ENCODE measurements at regions not wholly inside any gene's neighbourhood (a gene's known extent, or its start where the extent isn't known, plus 50 kb on each side); places are given as distances from the start of the nearest gene placed in this dataset.

- no peak overlapping the region for H3K27ac ChIP-seq (ENCODE audit: low read length)
- H3K79me2 ChIP-seq (ENCODE audit: low read length) = no peaks in the 10 kb centered on the region
- H3K4me1 ChIP-seq (ENCODE audit: low read length) = peaks cover 4% of the 10 kb centered on the region; the same call in 1 of the 2 replicates
- H4K20me1 ChIP-seq (ENCODE audit: insufficient read depth, low read length) = no peaks in the 10 kb centered on the region
- TF ChIP-seq EZH2phosphoT487 (IDR thresholded peaks at IDR 0.05; ENCODE audit: low read depth) (no peak), CTCF (IDR thresholded peaks at IDR 0.05; ENCODE audit: low read depth, low read length) (no peak)
- no peak overlapping the region for H2AFZ ChIP-seq (ENCODE audit: low read depth, low read length)
- H3K36me3 ChIP-seq (replicated peaks; ENCODE audit: low read depth, low read length) = no peaks in the 10 kb centered on the region
- H3K9me3 ChIP-seq (ENCODE audit: insufficient read depth, low read length) = no peaks in the 10 kb centered on the region
- no peak overlapping the region for H3K9ac ChIP-seq (ENCODE audit: low read length)
- no peak overlapping the region for H3K4me2 ChIP-seq (ENCODE audit: low read length)
- H3K4me3 ChIP-seq (ENCODE audit: low read length) = no peak overlapping the region
- no peaks in the 10 kb centered on the region for H3K27me3 ChIP-seq (ENCODE audit: low read depth, low read length)
These were observed 856.2 kb downstream of the SORCS1 start for GRCh38 chr10:106308284-106308683.

- H3K9me3 ChIP-seq (ENCODE audit: insufficient read depth, low read length) = no peaks in the 10 kb centered on the region
- TF ChIP-seq EZH2phosphoT487 (IDR thresholded peaks at IDR 0.05; ENCODE audit: low read depth) = no peak
- TF ChIP-seq CTCF (IDR thresholded peaks at IDR 0.05; ENCODE audit: low read depth, low read length) = no peak
These were observed 860.5 kb downstream of the SORCS1 start for GRCh38 chr10:106304056-106304455.

GRCh38 chr10:106302961-106303360 is 861.5 kb downstream of the SORCS1 start:
- H3K9ac ChIP-seq (ENCODE audit: low read length) = no peak overlapping the region
- H2AFZ ChIP-seq (ENCODE audit: low read depth, low read length) = no peak overlapping the region
- no peaks in the 10 kb centered on the region for H3K36me3 ChIP-seq (replicated peaks; ENCODE audit: low read depth, low read length)
- no peaks in the 10 kb centered on the region for H3K79me2 ChIP-seq (ENCODE audit: low read length)
- H3K4me3 ChIP-seq (ENCODE audit: low read length) = no peak overlapping the region
- H3K4me1 ChIP-seq (ENCODE audit: low read length) = peaks cover under 1% of the 10 kb centered on the region; the same call in 1 of the 2 replicates
- H3K9me3 ChIP-seq (ENCODE audit: insufficient read depth, low read length) = no peaks in the 10 kb centered on the region
- H3K27me3 ChIP-seq (ENCODE audit: low read depth, low read length) = no peaks in the 10 kb centered on the region
- no peak overlapping the region for H3K27ac ChIP-seq (ENCODE audit: low read length)
- H4K20me1 ChIP-seq (ENCODE audit: insufficient read depth, low read length) = no peaks in the 10 kb centered on the region
- TF ChIP-seq EZH2phosphoT487 (IDR thresholded peaks at IDR 0.05; ENCODE audit: low read depth) (no peak), CTCF (IDR thresholded peaks at IDR 0.05; ENCODE audit: low read depth, low read length) (no peak)
- no peak overlapping the region for H3K4me2 ChIP-seq (ENCODE audit: low read length)

More at GRCh38 chr10:106304056-106304455, 860.5 kb downstream of the SORCS1 start:
- Histone ChIP-seq H3K27ac (ENCODE audit: low read length) (no peak overlapping the region), H4K20me1 (ENCODE audit: insufficient read depth, low read length) (no peaks in the 10 kb centered on the region), H2AFZ (ENCODE audit: low read depth, low read length) (no peak overlapping the region), H3K36me3 (replicated peaks; ENCODE audit: low read depth, low read length) (no peaks in the 10 kb centered on the region), H3K4me1 (ENCODE audit: low read length) (peaks cover 4% of the 10 kb centered on the region; the same call in 1 of the 2 replicates), H3K79me2 (ENCODE audit: low read length) (no peaks in the 10 kb centered on the region), H3K4me3 (ENCODE audit: low read length) (no peak overlapping the region), H3K9ac (ENCODE audit: low read length) (no peak overlapping the region), H3K4me2 (ENCODE audit: low read length) (no peak overlapping the region), H3K27me3 (ENCODE audit: low read depth, low read length) (no peaks in the 10 kb centered on the region)

- TF ChIP-seq EZH2phosphoT487 (IDR thresholded peaks at IDR 0.05; ENCODE audit: low read depth) (no peak), CTCF (IDR thresholded peaks at IDR 0.05; ENCODE audit: low read depth, low read length) (no peak)
- Histone ChIP-seq H3K4me1 (ENCODE audit: low read length) (no peaks in the 10 kb centered on the region), H3K36me3 (replicated peaks; ENCODE audit: low read depth, low read length) (no peaks in the 10 kb centered on the region), H3K4me3 (ENCODE audit: low read length) (no peak overlapping the region), H4K20me1 (ENCODE audit: insufficient read depth, low read length) (no peaks in the 10 kb centered on the region), H3K4me2 (ENCODE audit: low read length) (no peak overlapping the region), H3K9me3 (ENCODE audit: insufficient read depth, low read length) (no peaks in the 10 kb centered on the region), H3K9ac (ENCODE audit: low read length) (no peak overlapping the region), H3K27me3 (ENCODE audit: low read depth, low read length) (no peaks in the 10 kb centered on the region), H3K79me2 (ENCODE audit: low read length) (no peaks in the 10 kb centered on the region), H2AFZ (ENCODE audit: low read depth, low read length) (no peak overlapping the region), H3K27ac (ENCODE audit: low read length) (no peak overlapping the region)
These were observed 863.4 kb downstream of the SORCS1 start for GRCh38 chr10:106301146-106301545.

All from OCI-LY3 (cell line).